NCI-H2227 (cell line): ENCODE measurements at regions not wholly inside any gene's neighbourhood (a gene's known extent, or its start where the extent isn't known, plus 50 kb on each side); places are given as distances from the start of the nearest gene placed in this dataset.

Experiments
- DNase-seq: peaks from one replicate; lab custom pipeline; 2025; ENCODE audit not compliant: unreplicated experiment; lab: John Stamatoyannopoulos, UW

- DNase-seq, result no peak
Observed at GRCh38 chr2:236744281-236744705, 174.7 kb downstream of the ACKR3 start.

GRCh38 chr2:236744716-236745115, 175.1 kb downstream of the ACKR3 start:
- no peak for DNase-seq

GRCh38 chr2:236745420-236746210, 176.0 kb downstream of the ACKR3 start:
- no peak for DNase-seq

- no peak for DNase-seq
Observed at GRCh38 chr2:236746833-236747232, 177.2 kb downstream of the ACKR3 start.

GRCh38 chr2:236747426-236747825, 177.8 kb downstream of the ACKR3 start:
- DNase-seq, result no peak

GRCh38 chr2:236747925-236748324, 178.3 kb downstream of the ACKR3 start:
- DNase-seq, result no peak

- no peak for DNase-seq
Observed at GRCh38 chr2:236748385-236748784, 178.8 kb downstream of the ACKR3 start.

- no peak for DNase-seq
Observed at GRCh38 chr2:236748801-236749200, 179.2 kb downstream of the ACKR3 start.

GRCh38 chr2:236749346-236749745, 179.7 kb downstream of the ACKR3 start:
- no peak for DNase-seq

- DNase-seq, result no peak
Observed at GRCh38 chr2:236752096-236752495, 182.5 kb downstream of the ACKR3 start.

- DNase-seq, result no peak
Observed at GRCh38 chr2:236753606-236754270, 184.1 kb downstream of the ACKR3 start.

GRCh38 chr2:236754271-236754944, 184.8 kb downstream of the ACKR3 start:
- DNase-seq, result no peak

GRCh38 chr2:236755278-236755840, 185.7 kb downstream of the ACKR3 start:
- DNase-seq, result no peak

- no peak for DNase-seq
Observed at GRCh38 chr2:236758406-236758805, 188.8 kb downstream of the ACKR3 start.

GRCh38 chr2:236760246-236760645, 190.6 kb downstream of the ACKR3 start:
- DNase-seq, result no peak

- DNase-seq, result no peak
Observed at GRCh38 chr2:236761358-236761757, 191.7 kb downstream of the ACKR3 start.

- no peak for DNase-seq
Observed at GRCh38 chr2:236762628-236763027, 193.0 kb downstream of the ACKR3 start.

- DNase-seq, result no peak
Observed at GRCh38 chr2:236763857-236764256, 194.2 kb downstream of the ACKR3 start.

GRCh38 chr2:236764716-236765115, 195.1 kb downstream of the ACKR3 start:
- no peak for DNase-seq

- no peak for DNase-seq
Observed at GRCh38 chr2:236765478-236765877, 195.9 kb downstream of the ACKR3 start.

- no peak for DNase-seq
Observed at GRCh38 chr2:236766850-236767249, 197.2 kb downstream of the ACKR3 start.

GRCh38 chr2:236767941-236768340, 198.3 kb downstream of the ACKR3 start:
- no peak for DNase-seq
